ENCODE measurements at regions not wholly inside any gene's neighbourhood (a gene's known extent, or its start where the extent isn't known, plus 50 kb on each side); places are given as distances from the start of the nearest gene placed in this dataset.

DNA sequence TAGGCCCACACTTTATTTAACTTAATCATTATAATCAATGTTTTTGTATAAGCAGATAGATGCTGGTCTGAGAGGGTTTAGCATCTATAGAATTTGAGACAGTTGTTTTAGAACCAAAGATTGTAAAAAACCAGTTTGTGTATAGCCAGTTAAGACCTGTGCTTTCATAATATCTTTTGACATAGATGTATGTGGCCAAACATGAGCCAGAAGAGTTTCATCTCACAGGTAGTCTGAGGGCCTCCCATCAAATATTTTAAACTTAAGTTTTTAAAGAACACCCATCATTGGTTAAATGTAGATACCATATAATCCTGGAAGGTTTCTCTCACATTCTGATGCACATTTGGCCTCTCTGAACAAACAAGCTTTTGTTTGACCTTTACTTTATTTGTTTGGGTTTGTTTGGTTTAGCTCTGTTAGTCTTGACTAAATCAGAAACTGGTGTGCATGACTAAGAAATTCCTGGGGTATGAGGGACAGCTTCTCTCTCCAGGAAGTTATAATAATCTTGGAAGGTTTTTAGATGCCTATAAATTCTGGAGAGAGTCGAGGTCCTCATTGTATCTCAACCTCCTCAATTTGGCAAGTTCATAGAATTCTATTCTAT, 58.0 kb upstream of the TMEM200A start:
- BruUV-seq (replicated peaks), result no TSS peak
- H3K4me3 ChIP-seq (ENCODE audit: low read length), result no peak overlapping the region
- H3K9me3 ChIP-seq (ENCODE audit: low read length), result no peaks in the 10 kb centered on the region
- intact Hi-C loops (cut with micrococcal nuclease), result no loop called here
- CTCF ChIA-PET, result interaction anchor here (0.8 to 0.9 kb wide), 2 partner anchors 14 kb away, joined by 3 read pairs; no protein-coding TSS in a partner anchor
- POLR2A ChIA-PET (ENCODE audit: unreplicated experiment), result no interaction called here
- no peaks in the 10 kb centered on the region for H3K79me2 ChIP-seq (ENCODE audit: low read length)
- H3K9me2 ChIP-seq (replicated peaks; ENCODE audit: low read length), result no peaks in the 10 kb centered on the region
- DNase-seq (peak; percentile 86), ATAC-seq (peak; percentile 98)
- peak overlapping the region; percentile 88 for H3K27ac ChIP-seq (ENCODE audit: low read length)
- peak overlapping the region; percentile 34; the same call in 1 of the 2 replicates for H3K9ac ChIP-seq (ENCODE audit: low read length)
- H3K4me1 ChIP-seq (ENCODE audit: insufficient read depth, low read length), result peaks cover 26% of the 10 kb centered on the region
- H3K36me3 ChIP-seq (ENCODE audit: low read depth, low read length), result no peaks in the 10 kb centered on the region
- no peaks in the 10 kb centered on the region for H4K20me1 ChIP-seq (ENCODE audit: low read length)
- H3K27me3 ChIP-seq (ENCODE audit: low read length), result no peaks in the 10 kb centered on the region
- H2AFZ ChIP-seq (ENCODE audit: low read length), result no peak overlapping the region
- TF ChIP-seq, protein P1, sequence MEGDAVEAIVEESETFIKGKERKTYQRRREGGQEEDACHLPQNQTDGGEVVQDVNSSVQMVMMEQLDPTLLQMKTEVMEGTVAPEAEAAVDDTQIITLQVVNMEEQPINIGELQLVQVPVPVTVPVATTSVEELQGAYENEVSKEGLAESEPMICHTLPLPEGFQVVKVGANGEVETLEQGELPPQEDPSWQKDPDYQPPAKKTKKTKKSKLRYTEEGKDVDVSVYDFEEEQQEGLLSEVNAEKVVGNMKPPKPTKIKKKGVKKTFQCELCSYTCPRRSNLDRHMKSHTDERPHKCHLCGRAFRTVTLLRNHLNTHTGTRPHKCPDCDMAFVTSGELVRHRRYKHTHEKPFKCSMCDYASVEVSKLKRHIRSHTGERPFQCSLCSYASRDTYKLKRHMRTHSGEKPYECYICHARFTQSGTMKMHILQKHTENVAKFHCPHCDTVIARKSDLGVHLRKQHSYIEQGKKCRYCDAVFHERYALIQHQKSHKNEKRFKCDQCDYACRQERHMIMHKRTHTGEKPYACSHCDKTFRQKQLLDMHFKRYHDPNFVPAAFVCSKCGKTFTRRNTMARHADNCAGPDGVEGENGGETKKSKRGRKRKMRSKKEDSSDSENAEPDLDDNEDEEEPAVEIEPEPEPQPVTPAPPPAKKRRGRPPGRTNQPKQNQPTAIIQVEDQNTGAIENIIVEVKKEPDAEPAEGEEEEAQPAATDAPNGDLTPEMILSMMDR (conservative IDR thresholded peaks at IDR 0.05; ENCODE audit: low read depth, low read length), result no peak
- TF ChIP-seq EZH2phosphoT487 (IDR thresholded peaks at IDR 0.05; ENCODE audit: borderline replicate concordance, low read length) (no peak), EZH2 (IDR thresholded peaks at IDR 0.05; ENCODE audit: low read length, unreplicated experiment) (no peak)
- no peaks in the 10 kb centered on the region for H3F3A ChIP-seq (ENCODE audit: low read length, unreplicated experiment)
- H3K4me2 ChIP-seq (ENCODE audit: low read length), result peak overlapping the region; percentile 65

DNA sequence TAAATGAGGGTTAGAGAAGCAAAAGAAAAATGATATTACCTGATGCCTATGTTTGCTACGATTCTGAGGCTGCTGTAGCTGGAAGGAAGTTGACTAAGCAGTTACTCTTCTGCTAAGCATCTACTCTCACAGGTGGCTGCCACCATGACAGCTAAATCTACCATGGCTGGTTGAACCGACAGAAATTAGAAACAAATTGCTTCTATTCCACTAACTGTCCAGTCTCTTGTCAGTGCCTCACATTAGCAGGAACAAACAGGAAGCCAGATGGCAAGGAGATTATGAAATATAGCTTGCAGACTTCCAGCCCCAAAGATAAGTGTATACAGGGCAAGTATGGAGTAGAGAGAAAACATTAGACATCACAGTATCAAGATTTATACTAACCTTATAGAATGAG, 59.4 kb upstream of the TMEM200A start:
- ChIA-PET CTCF (interaction anchor here (0.7 kb wide), 1 partner anchor 454 kb away, joined by 4 read pairs; no protein-coding TSS in a partner anchor), POLR2A (ENCODE audit: unreplicated experiment) (no interaction called here)
- no peaks in the 10 kb centered on the region for H3K27me3 ChIP-seq (ENCODE audit: low read length)
- no peaks in the 10 kb centered on the region for H3K9me3 ChIP-seq (ENCODE audit: low read length)
- no peak overlapping the region for H2AFZ ChIP-seq (ENCODE audit: low read length)
- no peaks in the 10 kb centered on the region for H3K36me3 ChIP-seq (ENCODE audit: low read depth, low read length)
- no peaks in the 10 kb centered on the region for H3F3A ChIP-seq (ENCODE audit: low read length, unreplicated experiment)
- BruUV-seq (replicated peaks), result no TSS peak
- H4K20me1 ChIP-seq (ENCODE audit: low read length), result no peaks in the 10 kb centered on the region
- no peak overlapping the region for H3K9ac ChIP-seq (ENCODE audit: low read length)
- peaks cover 26% of the 10 kb centered on the region for H3K4me1 ChIP-seq (ENCODE audit: insufficient read depth, low read length)
- H3K4me3 ChIP-seq (ENCODE audit: low read length), result no peak overlapping the region
- H3K79me2 ChIP-seq (ENCODE audit: low read length), result no peaks in the 10 kb centered on the region
- TF ChIP-seq EZH2phosphoT487 (IDR thresholded peaks at IDR 0.05; ENCODE audit: borderline replicate concordance, low read length) (no peak), EZH2 (IDR thresholded peaks at IDR 0.05; ENCODE audit: low read length, unreplicated experiment) (no peak)
- TF ChIP-seq, protein P1 (conservative IDR thresholded peaks at IDR 0.05; ENCODE audit: low read depth, low read length), result no peak
- no peaks in the 10 kb centered on the region for H3K9me2 ChIP-seq (replicated peaks; ENCODE audit: low read length)
- DNase-seq (peak; percentile 3), ATAC-seq (no peak)
- H3K27ac ChIP-seq (ENCODE audit: low read length), result no peak overlapping the region
- no peak overlapping the region for H3K4me2 ChIP-seq (ENCODE audit: low read length)
- intact Hi-C loops (cut with micrococcal nuclease), result no loop called here

DNA sequence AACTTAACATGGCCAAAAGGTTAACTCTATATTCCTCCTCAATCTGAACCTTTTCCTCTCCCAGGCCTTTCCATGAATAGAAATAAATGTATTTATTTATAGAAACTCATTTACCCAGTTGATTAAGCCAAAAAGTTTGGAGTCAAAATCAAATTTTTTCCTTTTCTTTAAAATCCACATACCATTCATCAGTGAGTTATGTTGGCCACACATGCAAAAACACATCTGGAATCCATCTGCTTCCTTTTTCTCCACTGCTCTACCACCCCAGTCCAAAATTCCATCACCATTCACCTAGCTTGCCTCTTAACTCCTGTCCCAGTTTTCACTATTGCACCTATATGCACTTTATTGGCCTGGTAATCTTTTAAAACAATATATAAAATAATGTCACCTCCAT, 62.4 kb upstream of the TMEM200A start:
- Histone ChIP-seq H3K9ac (ENCODE audit: low read length) (no peak overlapping the region), H4K20me1 (ENCODE audit: low read length) (no peaks in the 10 kb centered on the region), H3F3A (ENCODE audit: low read length, unreplicated experiment) (no peaks in the 10 kb centered on the region), H3K4me2 (ENCODE audit: low read length) (no peak overlapping the region), H3K79me2 (ENCODE audit: low read length) (no peaks in the 10 kb centered on the region), H3K27me3 (ENCODE audit: low read length) (no peaks in the 10 kb centered on the region), H2AFZ (ENCODE audit: low read length) (no peak overlapping the region), H3K27ac (ENCODE audit: low read length) (no peak overlapping the region), H3K36me3 (ENCODE audit: low read depth, low read length) (no peaks in the 10 kb centered on the region), H3K4me1 (ENCODE audit: insufficient read depth, low read length) (peaks cover 20% of the 10 kb centered on the region), H3K4me3 (ENCODE audit: low read length) (no peak overlapping the region), H3K9me3 (ENCODE audit: low read length) (no peaks in the 10 kb centered on the region), H3K9me2 (replicated peaks; ENCODE audit: low read length) (no peaks in the 10 kb centered on the region)
- BruUV-seq (replicated peaks), result no TSS peak
- TF ChIP-seq, protein P1 (conservative IDR thresholded peaks at IDR 0.05; ENCODE audit: low read depth, low read length), result no peak
- TF ChIP-seq EZH2 (IDR thresholded peaks at IDR 0.05; ENCODE audit: low read length, unreplicated experiment) (no peak), EZH2phosphoT487 (IDR thresholded peaks at IDR 0.05; ENCODE audit: borderline replicate concordance, low read length) (no peak)
- DNase-seq (no peak), ATAC-seq (no peak)
- CTCF ChIA-PET, result no interaction called here
- intact Hi-C loops (cut with micrococcal nuclease), result no loop called here
- POLR2A ChIA-PET (ENCODE audit: unreplicated experiment), result no interaction called here

Data from PC-3 (cell line).